ENCODE measurements at regions not wholly inside any gene's neighbourhood (a gene's known extent, or its start where the extent isn't known, plus 50 kb on each side); places are given as distances from the start of the nearest gene placed in this dataset.

- no peaks in the 10 kb centered on the region for H3K36me3 Mint-ChIP-seq
- no peak for ATAC-seq
- H3K9me3 Mint-ChIP-seq, result no peaks in the 10 kb centered on the region
- no peak overlapping the region for H3K27ac Mint-ChIP-seq
- no peaks in the 10 kb centered on the region for H3K27me3 Mint-ChIP-seq
- no peak overlapping the region for H3K4me3 Mint-ChIP-seq
- no peaks in the 10 kb centered on the region for H3K4me1 Mint-ChIP-seq
Observed at GRCh38 chr3:82085851-82086475, 324.5 kb upstream of the GBE1 start.

DNA sequence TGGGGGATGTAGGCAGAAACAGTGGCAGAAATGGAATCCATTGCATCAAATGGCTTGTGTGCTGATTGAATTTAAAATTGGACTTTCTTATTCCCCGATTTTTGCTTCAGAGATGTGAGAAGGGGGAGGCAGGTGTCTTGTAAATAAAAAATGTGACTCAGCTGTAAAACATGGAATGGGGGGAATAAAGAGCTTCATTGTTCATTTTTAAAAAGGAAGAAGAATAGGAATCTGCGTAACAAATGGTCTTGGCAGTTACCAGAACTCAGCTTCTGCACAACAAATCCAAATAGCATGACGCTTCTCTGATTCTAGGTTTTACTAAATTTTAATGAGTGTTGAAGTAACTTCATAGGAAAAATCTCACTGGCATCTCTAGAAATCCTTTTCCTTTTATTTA, 323.9 kb upstream of the GBE1 start:
- H3K36me3 Mint-ChIP-seq, result no peaks in the 10 kb centered on the region
- H3K9me3 Mint-ChIP-seq, result no peaks in the 10 kb centered on the region
- no peaks in the 10 kb centered on the region for H3K27me3 Mint-ChIP-seq
- H3K4me3 Mint-ChIP-seq, result no peak overlapping the region
- H3K4me1 Mint-ChIP-seq, result no peaks in the 10 kb centered on the region
- no peak overlapping the region for H3K27ac Mint-ChIP-seq
- no peak for ATAC-seq

DNA sequence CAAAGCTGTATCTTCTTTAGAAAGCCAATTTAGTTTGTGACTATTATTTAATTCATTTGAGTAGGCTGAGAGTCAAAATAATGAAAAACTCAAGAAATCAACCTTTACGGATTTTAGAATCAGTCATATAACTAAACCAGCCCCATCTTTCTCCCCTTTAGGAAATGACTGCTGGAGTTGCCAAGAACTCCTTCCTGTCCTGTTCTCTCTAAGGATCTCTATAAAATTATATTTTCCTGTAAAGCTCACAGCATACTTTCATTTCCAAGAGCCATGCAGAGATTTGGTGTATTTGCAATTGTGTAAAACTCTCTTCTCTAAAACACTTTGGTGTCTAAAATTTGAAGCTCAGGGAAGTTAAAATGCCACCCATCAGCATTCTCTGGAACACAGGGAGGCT, 323.4 kb upstream of the GBE1 start:
- H3K4me3 Mint-ChIP-seq, result no peak overlapping the region
- no peak for ATAC-seq
- H3K36me3 Mint-ChIP-seq, result no peaks in the 10 kb centered on the region
- no peaks in the 10 kb centered on the region for H3K9me3 Mint-ChIP-seq
- no peak overlapping the region for H3K27ac Mint-ChIP-seq
- no peaks in the 10 kb centered on the region for H3K27me3 Mint-ChIP-seq
- no peaks in the 10 kb centered on the region for H3K4me1 Mint-ChIP-seq

- no peaks in the 10 kb centered on the region for H3K36me3 Mint-ChIP-seq
- no peak overlapping the region for H3K4me3 Mint-ChIP-seq
- H3K27ac Mint-ChIP-seq, result no peak overlapping the region
- no peaks in the 10 kb centered on the region for H3K4me1 Mint-ChIP-seq
- no peaks in the 10 kb centered on the region for H3K9me3 Mint-ChIP-seq
- ATAC-seq, result no peak
- H3K27me3 Mint-ChIP-seq, result no peaks in the 10 kb centered on the region
Observed at GRCh38 chr3:82082796-82083195, 321.4 kb upstream of the GBE1 start.

DNA sequence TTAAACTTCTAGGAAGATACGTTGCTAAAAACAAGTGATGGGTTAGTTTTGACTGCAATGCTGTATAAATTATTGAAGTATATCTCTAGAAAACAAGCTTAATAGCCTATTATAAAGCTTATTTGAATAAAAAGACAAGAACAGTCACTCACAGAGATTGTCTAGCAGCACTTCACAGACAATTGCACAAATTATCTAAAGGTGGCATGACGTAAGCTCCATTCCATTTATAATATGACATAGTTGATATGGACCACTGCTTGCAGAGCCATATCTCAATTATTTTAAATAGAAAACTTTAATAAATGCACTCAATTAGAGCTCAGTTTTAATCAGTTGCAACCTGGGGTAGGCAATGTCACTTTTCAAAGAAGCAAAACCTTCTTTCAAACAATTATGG, 319.9 kb upstream of the GBE1 start:
- no peaks in the 10 kb centered on the region for H3K36me3 Mint-ChIP-seq
- H3K27me3 Mint-ChIP-seq, result no peaks in the 10 kb centered on the region
- H3K4me1 Mint-ChIP-seq, result no peaks in the 10 kb centered on the region
- no peak overlapping the region for H3K27ac Mint-ChIP-seq
- H3K9me3 Mint-ChIP-seq, result no peaks in the 10 kb centered on the region
- no peak for ATAC-seq
- no peak overlapping the region for H3K4me3 Mint-ChIP-seq

- H3K9me3 Mint-ChIP-seq, result no peaks in the 10 kb centered on the region
- ATAC-seq, result no peak
- H3K4me1 Mint-ChIP-seq, result no peaks in the 10 kb centered on the region
- no peak overlapping the region for H3K4me3 Mint-ChIP-seq
- H3K36me3 Mint-ChIP-seq, result no peaks in the 10 kb centered on the region
- no peaks in the 10 kb centered on the region for H3K27me3 Mint-ChIP-seq
- H3K27ac Mint-ChIP-seq, result no peak overlapping the region
Observed at GRCh38 chr3:82080792-82081191, 319.3 kb upstream of the GBE1 start.

GRCh38 chr3:82080261-82080660, 318.8 kb upstream of the GBE1 start:
- H3K4me1 Mint-ChIP-seq, result no peaks in the 10 kb centered on the region

GRCh38 chr3:82079335-82079890, 318.0 kb upstream of the GBE1 start:
- no peak overlapping the region for H3K27ac Mint-ChIP-seq
- no peaks in the 10 kb centered on the region for H3K4me1 Mint-ChIP-seq
- ATAC-seq, result no peak
- no peak overlapping the region for H3K4me3 Mint-ChIP-seq
- no peaks in the 10 kb centered on the region for H3K27me3 Mint-ChIP-seq
- H3K36me3 Mint-ChIP-seq, result no peaks in the 10 kb centered on the region
- no peaks in the 10 kb centered on the region for H3K9me3 Mint-ChIP-seq

More at GRCh38 chr3:82080261-82080660, 318.8 kb upstream of the GBE1 start:
- no peaks in the 10 kb centered on the region for H3K36me3 Mint-ChIP-seq
- no peaks in the 10 kb centered on the region for H3K27me3 Mint-ChIP-seq
- no peak overlapping the region for H3K4me3 Mint-ChIP-seq
- H3K27ac Mint-ChIP-seq, result no peak overlapping the region
- ATAC-seq, result no peak
- H3K9me3 Mint-ChIP-seq, result no peaks in the 10 kb centered on the region

- H3K9me3 Mint-ChIP-seq, result no peaks in the 10 kb centered on the region
- H3K27ac Mint-ChIP-seq, result no peak overlapping the region
- H3K4me3 Mint-ChIP-seq, result no peak overlapping the region
- no peaks in the 10 kb centered on the region for H3K4me1 Mint-ChIP-seq
- no peaks in the 10 kb centered on the region for H3K36me3 Mint-ChIP-seq
- no peaks in the 10 kb centered on the region for H3K27me3 Mint-ChIP-seq
- no peak for ATAC-seq
Observed at GRCh38 chr3:82078246-82078645, 316.8 kb upstream of the GBE1 start.

GRCh38 chr3:82067420-82067819, 306.0 kb upstream of the GBE1 start:
- no peak for ATAC-seq
- no peaks in the 10 kb centered on the region for H3K9me3 Mint-ChIP-seq

DNA sequence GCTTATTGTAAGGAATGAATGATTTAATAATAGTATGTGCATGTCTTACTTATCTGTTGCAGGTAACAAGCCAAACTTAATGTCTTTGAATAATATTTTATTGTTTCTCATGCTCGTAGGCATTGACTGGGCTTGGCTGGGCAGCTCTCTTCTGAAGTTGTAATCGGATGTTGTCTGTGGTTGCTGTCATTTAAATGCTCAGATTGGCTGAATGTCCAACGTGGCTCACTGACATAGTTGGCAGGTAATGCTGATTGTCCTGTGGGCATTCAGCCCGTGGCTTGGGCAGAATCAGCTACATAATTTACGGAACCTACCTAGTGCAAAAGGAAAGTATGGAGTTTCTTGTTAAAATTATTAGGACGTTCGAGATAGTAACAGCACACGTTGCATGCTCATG, 297.4 kb upstream of the GBE1 start:
- Mint-ChIP-seq H3K9me3 (no peaks in the 10 kb centered on the region), H3K4me1 (no peaks in the 10 kb centered on the region), H3K27ac (no peak overlapping the region), H3K36me3 (no peaks in the 10 kb centered on the region), H3K4me3 (no peak overlapping the region), H3K27me3 (no peaks in the 10 kb centered on the region)
- ATAC-seq, result no peak

More at GRCh38 chr3:82067420-82067819, 306.0 kb upstream of the GBE1 start:
- Mint-ChIP-seq H3K4me3 (no peak overlapping the region), H3K27me3 (no peaks in the 10 kb centered on the region), H3K4me1 (no peaks in the 10 kb centered on the region), H3K27ac (no peak overlapping the region), H3K36me3 (no peaks in the 10 kb centered on the region)

GRCh38 chr3:82055792-82056191, 294.3 kb upstream of the GBE1 start:
- Mint-ChIP-seq H3K4me3 (no peak overlapping the region), H3K27ac (no peak overlapping the region), H3K4me1 (no peaks in the 10 kb centered on the region), H3K9me3 (no peaks in the 10 kb centered on the region), H3K27me3 (no peaks in the 10 kb centered on the region), H3K36me3 (no peaks in the 10 kb centered on the region)
- ATAC-seq, result no peak

DNA sequence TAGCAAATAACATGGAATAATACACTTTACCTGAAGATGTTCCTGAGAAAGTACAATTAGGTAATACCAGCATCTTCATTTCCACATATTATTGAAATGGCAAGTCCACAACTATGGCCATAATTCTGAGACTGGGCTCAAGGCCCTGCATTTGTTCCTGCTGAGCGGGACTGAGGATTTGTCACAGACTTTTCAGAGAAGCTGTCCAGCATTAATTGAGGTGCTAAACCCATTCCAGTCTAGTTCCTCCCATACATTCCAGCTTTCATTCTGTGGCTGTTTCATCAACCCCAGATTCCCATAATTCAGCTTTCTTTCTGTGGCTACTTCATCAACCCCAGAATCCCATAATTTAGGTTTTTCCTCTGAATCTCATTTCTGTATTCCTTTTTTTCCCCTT, 293.4 kb upstream of the GBE1 start:
- H3K27ac Mint-ChIP-seq, result no peak overlapping the region
- H3K36me3 Mint-ChIP-seq, result no peaks in the 10 kb centered on the region
- H3K9me3 Mint-ChIP-seq, result no peaks in the 10 kb centered on the region
- H3K27me3 Mint-ChIP-seq, result no peaks in the 10 kb centered on the region
- ATAC-seq, result no peak
- H3K4me3 Mint-ChIP-seq, result no peak overlapping the region
- no peaks in the 10 kb centered on the region for H3K4me1 Mint-ChIP-seq

- H3K4me3 Mint-ChIP-seq, result no peak overlapping the region
- no peaks in the 10 kb centered on the region for H3K27me3 Mint-ChIP-seq
- no peaks in the 10 kb centered on the region for H3K9me3 Mint-ChIP-seq
- no peak for ATAC-seq
- no peaks in the 10 kb centered on the region for H3K36me3 Mint-ChIP-seq
- no peaks in the 10 kb centered on the region for H3K4me1 Mint-ChIP-seq
- no peak overlapping the region for H3K27ac Mint-ChIP-seq
Observed at GRCh38 chr3:82053236-82053635, 291.8 kb upstream of the GBE1 start.

- Mint-ChIP-seq H3K36me3 (no peaks in the 10 kb centered on the region), H3K27ac (no peak overlapping the region), H3K27me3 (no peaks in the 10 kb centered on the region), H3K9me3 (peaks cover 2% of the 10 kb centered on the region), H3K4me3 (no peak overlapping the region), H3K4me1 (no peaks in the 10 kb centered on the region)
- ATAC-seq, result no peak
Observed at GRCh38 chr3:82050382-82050781, 288.9 kb upstream of the GBE1 start.

- Mint-ChIP-seq H3K4me1 (no peaks in the 10 kb centered on the region), H3K9me3 (peaks cover 2% of the 10 kb centered on the region), H3K36me3 (no peaks in the 10 kb centered on the region), H3K27me3 (no peaks in the 10 kb centered on the region), H3K4me3 (no peak overlapping the region), H3K27ac (no peak overlapping the region)
- ATAC-seq, result no peak
Observed at GRCh38 chr3:82048711-82049110, 287.3 kb upstream of the GBE1 start.

Data from stimulated activated memory B cell treated with anti-CD40 and anti-IgM and Interleukin-4, amounts not matched to agents 10 μg/mL and 1 μg/mL and 100 μg/mL, for 72 hours (primary cell).